ENCODE measurements at regions not wholly inside any gene's neighbourhood (a gene's known extent, or its start where the extent isn't known, plus 50 kb on each side); places are given as distances from the start of the nearest gene placed in this dataset.
A peak's percentile ranks its signal among the peaks of the same experiment; 100 is the strongest.

GRCh38 chr17:77419547-77420094 lies 278.9 kb downstream of the SEC14L1 start:
- no peak for DNase-seq

- no peak for DNase-seq
Observed at GRCh38 chr17:77420095-77420803, 279.5 kb downstream of the SEC14L1 start.

- peak; percentile 95 for DNase-seq
Observed at GRCh38 chr17:77420804-77421629, 280.2 kb downstream of the SEC14L1 start.

GRCh38 chr17:77421630-77421972 lies 280.8 kb downstream of the SEC14L1 start:
- no peak for DNase-seq

- DNase-seq: no peak
Observed at GRCh38 chr17:77422104-77422747, 281.5 kb downstream of the SEC14L1 start.

- DNase-seq: no peak
Observed at GRCh38 chr17:77422748-77423113, 282.0 kb downstream of the SEC14L1 start.

- DNase-seq: peak; percentile 94
Observed at GRCh38 chr17:77423589-77424451, 283.1 kb downstream of the SEC14L1 start.

- DNase-seq: peak; percentile 96
Observed at GRCh38 chr17:77424585-77425344, 284.0 kb downstream of the SEC14L1 start.

GRCh38 chr17:77425348-77425747 lies 284.6 kb downstream of the SEC14L1 start:
- no peak for DNase-seq

- no peak for DNase-seq
Observed at GRCh38 chr17:77425791-77426641, 285.2 kb downstream of the SEC14L1 start.

GRCh38 chr17:77426676-77427386 lies 286.1 kb downstream of the SEC14L1 start:
- no peak for DNase-seq

- peak; percentile 83 for DNase-seq
Observed at GRCh38 chr17:77427391-77427991, 286.7 kb downstream of the SEC14L1 start.

GRCh38 chr17:77428020-77428748 lies 287.4 kb downstream of the SEC14L1 start:
- no peak for DNase-seq

- no peak for DNase-seq
Observed at GRCh38 chr17:77428749-77429368, 288.1 kb downstream of the SEC14L1 start.

GRCh38 chr17:77429369-77429968 lies 288.7 kb downstream of the SEC14L1 start:
- no peak for DNase-seq

GRCh38 chr17:77429969-77430752 lies 289.4 kb downstream of the SEC14L1 start:
- DNase-seq: peak; percentile 95
